Nephron progenitor cell (in vitro differentiated cells): ENCODE measurements at regions not wholly inside any gene's neighbourhood (a gene's known extent, or its start where the extent isn't known, plus 50 kb on each side); places are given as distances from the start of the nearest gene placed in this dataset.

Experiments used
- DNase-seq: peaks from one replicate; pipeline ENCODE4 v3.0.0; 2021
- H3K27ac Mint-ChIP-seq: 2 replicates; pipeline ENCODE4 v1.8.0; 2021; ENCODE audit warnings: mild to moderate bottlenecking, moderate library complexity, mixed read lengths
- H3K27me3 Mint-ChIP-seq: 2 replicates; pipeline ENCODE4 v1.8.0; 2021; ENCODE audit warnings: mild to moderate bottlenecking, low read depth, mixed read lengths; ENCODE audit not compliant: poor library complexity
- H3K36me3 Mint-ChIP-seq: 2 replicates; pipeline ENCODE4 v1.8.0; 2021; ENCODE audit warnings: low read depth, mixed read lengths
- H3K4me1 Mint-ChIP-seq: 2 replicates; pipeline ENCODE4 v1.8.0; 2021; ENCODE audit warnings: mixed read lengths
- H3K4me3 Mint-ChIP-seq: 2 replicates; pipeline ENCODE4 v1.8.0; 2021; ENCODE audit warnings: mild to moderate bottlenecking, moderate library complexity, mixed read lengths
- H3K9me3 Mint-ChIP-seq: 2 replicates; pipeline ENCODE4 v1.8.0; 2021; ENCODE audit warnings: mild to moderate bottlenecking, moderate library complexity, mixed read lengths
- TF ChIP-seq, protein P1 (sequence below): fragments of 200-600 bp; sonication (generic); IDR thresholded peaks from 2 replicates; pipeline ENCODE4 v1.5.0; 2021; ENCODE audit warnings: antibody characterized with exemption

DNA sequence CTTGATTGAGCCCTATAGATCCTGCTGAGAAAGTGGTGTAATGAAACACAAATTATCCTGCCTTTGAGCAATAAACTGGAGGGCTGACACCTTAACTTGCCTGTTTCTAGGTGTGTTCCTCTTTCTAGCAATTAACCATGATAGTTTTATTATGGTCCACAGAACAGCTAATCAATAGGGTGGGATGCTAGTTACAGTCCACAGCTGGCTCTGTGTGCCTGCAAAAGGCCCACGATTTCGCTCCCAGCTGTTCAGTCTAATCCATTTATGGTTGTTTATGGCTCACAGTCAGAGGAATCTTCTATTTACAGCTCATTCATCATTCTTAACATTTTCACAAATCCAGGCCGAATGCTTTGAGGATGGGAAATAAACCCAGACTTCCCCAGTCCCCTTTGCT, 674.9 kb downstream of the SMARCA1 start:
- peaks cover 5% of the 10 kb centered on the region for H3K36me3 Mint-ChIP-seq
- no peak overlapping the region for H3K4me3 Mint-ChIP-seq
- DNase-seq = no peak
- TF ChIP-seq, protein P1, sequence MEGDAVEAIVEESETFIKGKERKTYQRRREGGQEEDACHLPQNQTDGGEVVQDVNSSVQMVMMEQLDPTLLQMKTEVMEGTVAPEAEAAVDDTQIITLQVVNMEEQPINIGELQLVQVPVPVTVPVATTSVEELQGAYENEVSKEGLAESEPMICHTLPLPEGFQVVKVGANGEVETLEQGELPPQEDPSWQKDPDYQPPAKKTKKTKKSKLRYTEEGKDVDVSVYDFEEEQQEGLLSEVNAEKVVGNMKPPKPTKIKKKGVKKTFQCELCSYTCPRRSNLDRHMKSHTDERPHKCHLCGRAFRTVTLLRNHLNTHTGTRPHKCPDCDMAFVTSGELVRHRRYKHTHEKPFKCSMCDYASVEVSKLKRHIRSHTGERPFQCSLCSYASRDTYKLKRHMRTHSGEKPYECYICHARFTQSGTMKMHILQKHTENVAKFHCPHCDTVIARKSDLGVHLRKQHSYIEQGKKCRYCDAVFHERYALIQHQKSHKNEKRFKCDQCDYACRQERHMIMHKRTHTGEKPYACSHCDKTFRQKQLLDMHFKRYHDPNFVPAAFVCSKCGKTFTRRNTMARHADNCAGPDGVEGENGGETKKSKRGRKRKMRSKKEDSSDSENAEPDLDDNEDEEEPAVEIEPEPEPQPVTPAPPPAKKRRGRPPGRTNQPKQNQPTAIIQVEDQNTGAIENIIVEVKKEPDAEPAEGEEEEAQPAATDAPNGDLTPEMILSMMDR = no peak
- H3K9me3 Mint-ChIP-seq = peaks cover 34% of the 10 kb centered on the region
- H3K27me3 Mint-ChIP-seq = peaks cover 4% of the 10 kb centered on the region
- peak overlapping the region; percentile 17 for H3K27ac Mint-ChIP-seq
- peaks cover 11% of the 10 kb centered on the region for H3K4me1 Mint-ChIP-seq

DNA sequence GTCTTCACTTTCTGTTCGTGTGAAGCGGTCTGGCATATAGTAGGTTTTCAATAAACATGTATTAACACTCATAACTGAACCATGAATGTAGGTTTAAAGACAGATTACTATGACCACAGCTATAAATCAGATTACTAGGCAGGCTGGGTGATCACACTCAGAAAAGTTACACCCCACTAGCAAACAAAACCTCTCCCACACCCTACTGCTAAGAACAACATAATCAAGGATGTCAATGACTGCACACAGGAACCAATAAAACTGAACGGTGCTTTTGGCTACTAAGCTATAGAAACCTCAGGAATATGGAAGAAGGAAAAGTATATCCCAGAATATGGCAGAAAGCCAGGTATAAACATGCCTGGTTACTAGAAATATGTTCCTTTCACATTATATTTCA, 676.9 kb downstream of the SMARCA1 start:
- Mint-ChIP-seq H3K27me3 (peaks cover under 1% of the 10 kb centered on the region), H3K27ac (no peak overlapping the region), H3K36me3 (peaks cover 5% of the 10 kb centered on the region), H3K4me1 (peaks cover 11% of the 10 kb centered on the region), H3K4me3 (no peak overlapping the region), H3K9me3 (peaks cover 31% of the 10 kb centered on the region)
- no peak for DNase-seq
- TF ChIP-seq, protein P1 = no peak

DNA sequence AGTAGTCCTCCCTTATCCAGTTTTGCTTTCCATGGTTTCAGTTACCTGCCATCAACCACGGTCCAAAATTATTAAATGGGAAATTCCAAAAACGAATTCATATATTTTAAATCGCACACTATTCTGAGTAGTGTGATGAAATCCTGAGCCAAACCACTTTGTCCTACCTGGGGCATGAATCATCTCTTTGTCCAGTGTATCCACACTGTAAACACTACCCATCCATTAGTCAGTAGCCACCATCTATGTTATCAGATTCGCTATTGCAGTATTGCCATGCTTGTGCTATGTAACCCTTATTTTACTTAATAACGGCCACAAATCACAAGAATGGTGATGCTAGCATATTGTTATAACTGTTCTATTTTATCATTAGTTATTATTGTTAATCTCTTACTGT, 704.6 kb downstream of the SMARCA1 start:
- no peaks in the 10 kb centered on the region for H3K36me3 Mint-ChIP-seq
- H3K9me3 Mint-ChIP-seq = no peaks in the 10 kb centered on the region
- peaks cover 5% of the 10 kb centered on the region for H3K4me1 Mint-ChIP-seq
- no peaks in the 10 kb centered on the region for H3K27me3 Mint-ChIP-seq
- H3K27ac Mint-ChIP-seq = no peak overlapping the region
- H3K4me3 Mint-ChIP-seq = no peak overlapping the region
- TF ChIP-seq, protein P1 = no peak
- DNase-seq = no peak

DNA sequence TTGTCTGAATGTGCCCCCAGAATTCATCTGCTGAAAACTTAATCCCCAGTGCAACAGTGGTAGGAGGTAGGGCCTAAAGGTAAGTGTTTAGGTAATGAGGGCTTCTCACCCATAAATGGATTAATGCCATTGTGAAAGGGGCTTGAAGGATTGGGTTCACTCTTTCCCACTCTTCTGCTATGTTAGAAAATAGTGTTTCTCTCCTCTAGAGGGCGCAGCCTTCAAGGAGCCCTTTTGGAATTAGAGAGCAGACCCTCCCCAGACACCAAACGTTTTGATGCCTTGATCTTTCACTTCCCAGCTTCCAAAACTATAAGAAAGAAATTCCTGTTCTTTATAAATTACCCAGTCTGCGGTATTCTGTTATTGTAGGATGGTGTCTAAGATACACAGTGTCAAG, 706.4 kb downstream of the SMARCA1 start:
- Mint-ChIP-seq H3K27ac (no peak overlapping the region), H3K27me3 (no peaks in the 10 kb centered on the region), H3K4me1 (peaks cover 5% of the 10 kb centered on the region), H3K36me3 (no peaks in the 10 kb centered on the region), H3K4me3 (no peak overlapping the region), H3K9me3 (no peaks in the 10 kb centered on the region)
- TF ChIP-seq, protein P1 = peak; percentile 61
- DNase-seq = peak; percentile 5

DNA sequence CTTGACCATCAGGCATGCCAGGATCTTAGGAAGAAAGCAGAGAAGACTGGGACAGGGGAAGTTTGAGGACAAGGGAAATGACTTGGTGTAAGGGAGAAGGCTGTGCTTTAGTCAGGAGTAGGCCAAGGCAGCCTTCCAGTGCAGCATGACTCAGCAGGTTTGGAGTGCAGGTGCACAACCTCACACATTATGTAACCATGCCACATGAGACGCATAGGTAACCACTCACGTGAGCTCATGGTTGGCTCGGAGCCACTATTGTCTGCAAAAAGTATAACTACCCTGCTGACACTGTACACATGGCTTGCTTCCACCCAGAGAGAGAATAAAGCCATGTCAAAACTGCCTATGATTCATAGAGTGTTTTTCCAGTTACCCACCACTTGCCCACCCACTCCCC, 715.9 kb downstream of the SMARCA1 start:
- H3K27ac Mint-ChIP-seq = no peak overlapping the region

DNA sequence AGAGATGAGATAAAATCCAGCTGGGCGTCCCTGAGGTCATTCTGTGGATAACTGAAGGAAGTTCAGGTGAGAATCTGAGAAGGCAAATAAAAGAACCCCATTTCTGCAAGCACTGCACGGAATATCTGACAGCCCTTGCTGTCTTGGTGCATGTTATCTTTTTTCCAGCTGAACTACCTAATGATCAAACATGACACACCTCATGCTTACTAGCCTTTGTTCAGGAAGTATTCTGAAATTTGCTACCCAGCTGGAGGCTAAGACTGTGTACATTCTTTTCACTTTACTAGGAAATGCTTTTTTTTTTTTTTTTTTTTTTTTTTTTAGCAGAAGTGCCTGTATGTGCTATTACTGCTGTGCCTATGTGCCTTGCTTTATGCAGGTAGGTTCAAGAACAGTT, 718.1 kb downstream of the SMARCA1 start:
- Mint-ChIP-seq H3K9me3 (peaks cover 55% of the 10 kb centered on the region), H3K4me3 (no peak overlapping the region), H3K4me1 (no peaks in the 10 kb centered on the region), H3K27me3 (no peaks in the 10 kb centered on the region), H3K36me3 (peaks cover 12% of the 10 kb centered on the region), H3K27ac (no peak overlapping the region)
- TF ChIP-seq, protein P1 = no peak
- no peak for DNase-seq

More for the DNA sequence above, 715.9 kb downstream of the SMARCA1 start:
- TF ChIP-seq, protein P1 = no peak
- Mint-ChIP-seq H3K9me3 (peaks cover 57% of the 10 kb centered on the region), H3K36me3 (peaks cover 12% of the 10 kb centered on the region), H3K27me3 (no peaks in the 10 kb centered on the region), H3K4me3 (no peak overlapping the region), H3K4me1 (no peaks in the 10 kb centered on the region)
- DNase-seq = no peak
